HCT116 (cell line): ENCODE measurements at regions not wholly inside any gene's neighbourhood (a gene's known extent, or its start where the extent isn't known, plus 50 kb on each side); places are given as distances from the start of the nearest gene placed in this dataset.

Source experiments
- ATAC-seq: fragments of 200-7000 bp; cut with Tn5 transposase; 2 replicates; pipeline ENCODE4 v1.9.1; 2020; ENCODE audit warnings: mild to moderate bottlenecking, moderate library complexity
- BruUV-seq: library from RNA; stranded (reverse); fragments of 400-500 nt; replicated peaks from 2 replicates; lab custom pipeline; 2021; lab: Mats Ljungman, UMichigan
- CTCF ChIA-PET: fragments of 300-600 bp; sonication (Branson Sonifier 250); formaldehyde crosslinking; loops from one replicate; lab custom pipeline; 2021; ENCODE audit warnings: antibody characterized with exemption; lab: Charles Lee
- POLR2A ChIA-PET: fragments of 300-600, 350-600 bp; sonication (Branson Sonifier 250); formaldehyde crosslinking; loops from one replicate; lab custom pipeline; 2021; ENCODE audit warnings: antibody characterized with exemption; lab: Charles Lee
- RAD21 ChIA-PET, 2 experiments: fragments of 300-600 bp; sonication (Branson Sonifier 250); formaldehyde crosslinking; loops; one replicate each; lab custom pipeline; 2023; ENCODE audit warnings: low total read pairs in 2 of 2; ENCODE audit not compliant: uncharacterized antibody in 2 of 2, unreplicated experiment in 2 of 2, low non-redundant PET in 1 of 2; lab: Charles Lee
- DNase-seq: peaks from one replicate; pipeline ENCODE4 v3.0.0-alpha.2; 2010; ENCODE audit warnings: low read depth, low spot score
- H2AFZ ChIP-seq: fragments of 200-600 bp; shearing (Covaris generic), sonication (generic); 2 replicates; pipeline ENCODE4 v1.6.1; 2017; ENCODE audit warnings: low read depth, mixed run types, mixed read lengths, antibody characterized with exemption, low read length; ENCODE audit not compliant: poor library complexity, severe bottlenecking
- H3K27ac ChIP-seq: 2 replicates; pipeline ENCODE4 v1.5.1; 2012; ENCODE audit warnings: low read depth, low read length
- H3K27me3 ChIP-seq: fragments of 200-600 bp; sonication (generic); 2 replicates; pipeline ENCODE4 v1.6.1; 2016; ENCODE audit warnings: mixed run types, low read length, mixed read lengths; ENCODE audit not compliant: insufficient read depth
- H3K36me3 ChIP-seq, 2 experiments: fragments of 200-500 bp in 1 of 2; fragments of 200-600 bp in 1 of 2; sonication (Bioruptor generic) in 1 of 2; sonication (generic) in 1 of 2; 2 replicates each; pipeline versions ENCODE4 v1.5.1 to v1.6.1; 2014 to 2016; ENCODE audit warnings: low read length in 2 of 2, inconsistent platforms in 1 of 2, mixed read lengths in 1 of 2, mixed run types in 1 of 2; ENCODE audit not compliant: insufficient read depth in 2 of 2, control insufficient read depth in 1 of 2
- H3K4me1 ChIP-seq, 2 experiments: fragments of 200-600 bp in 1 of 2; sonication (generic) in 1 of 2; 2 replicates each; pipeline versions ENCODE4 v1.5.1 to v1.6.1; 2012 to 2017; ENCODE audit warnings: low read length in 2 of 2, inconsistent platforms in 1 of 2, mild to moderate bottlenecking in 1 of 2, mixed read lengths in 1 of 2, mixed run types in 1 of 2, moderate library complexity in 1 of 2; ENCODE audit not compliant: insufficient read depth in 2 of 2, control insufficient read depth in 1 of 2
- H3K4me2 ChIP-seq: fragments of 200-600 bp; sonication (generic); 2 replicates; pipeline ENCODE4 v1.6.1; 2017; ENCODE audit warnings: mixed run types, low read length, mixed read lengths
- H3K4me3 ChIP-seq, 2 experiments: fragments of 200-600 bp in 1 of 2; sonication (generic) in 1 of 2; replicated peaks in 1 of 2; 2 replicates each; pipeline ENCODE4 v1.5.1; 2011 to 2016; ENCODE audit warnings: low read length in 2 of 2, control low read depth in 1 of 2, low read depth in 1 of 2, mild to moderate bottlenecking in 1 of 2, mixed read lengths in 1 of 2, mixed run types in 1 of 2
- H3K79me2 ChIP-seq: fragments of 200-600 bp; sonication (generic); 2 replicates; pipeline ENCODE4 v1.6.1; 2017; ENCODE audit warnings: mild to moderate bottlenecking, mixed run types, low read length, moderate library complexity, mixed read lengths; ENCODE audit not compliant: insufficient read depth
- H3K9ac ChIP-seq: fragments of 200-600 bp; sonication (generic); 2 replicates; pipeline ENCODE4 v1.6.1; 2016; ENCODE audit warnings: low read length, mixed read lengths
- H3K9me2 ChIP-seq: fragments of 200-600 bp; sonication (generic), shearing (Covaris generic); 2 replicates; pipeline ENCODE4 v1.6.1; 2017; ENCODE audit warnings: mixed run types, mild to moderate bottlenecking, moderate library complexity; ENCODE audit not compliant: insufficient read depth
- H3K9me3 ChIP-seq, 2 experiments: fragments of 200-500 bp in 1 of 2; fragments of 200-600 bp in 1 of 2; sonication (Bioruptor generic) in 1 of 2; sonication (generic) in 1 of 2; 2 replicates each; pipeline ENCODE4 v1.6.1; 2014 to 2017; ENCODE audit warnings: low read length in 2 of 2, mixed read lengths in 2 of 2, inconsistent platforms in 1 of 2, low read depth in 1 of 2, mild to moderate bottlenecking in 1 of 2, mixed run types in 1 of 2, moderate library complexity in 1 of 2; ENCODE audit not compliant: control insufficient read depth in 1 of 2, insufficient read depth in 1 of 2
- H4K20me1 ChIP-seq: fragments of 200-600 bp; sonication (generic), shearing (Covaris generic); 2 replicates; pipeline ENCODE4 v1.6.1; 2017; ENCODE audit warnings: mixed run types, mild to moderate bottlenecking, moderate library complexity; ENCODE audit not compliant: insufficient read depth
- CBX3 ChIP-seq: IDR thresholded peaks from 2 replicates; pipeline ENCODE4 v1.6.1; 2012; ENCODE audit warnings: low read depth
- EGR1 ChIP-seq: IDR thresholded peaks from 2 replicates; pipeline ENCODE4 v1.6.1; 2012; ENCODE audit warnings: low read depth
- ELF1 ChIP-seq: IDR thresholded peaks from 2 replicates; pipeline ENCODE4 v1.6.1; 2012; ENCODE audit warnings: low read depth, borderline replicate concordance
- JUND ChIP-seq: IDR thresholded peaks from 2 replicates; pipeline ENCODE4 v1.6.1; 2012
- POLR2AphosphoS5 ChIP-seq: IDR thresholded peaks from 2 replicates; pipeline ENCODE4 v1.6.1; 2011; ENCODE audit warnings: mild to moderate bottlenecking, low read depth, low read length, moderate library complexity
- SP1 ChIP-seq: IDR thresholded peaks from 2 replicates; pipeline ENCODE4 v1.6.1; 2012; ENCODE audit warnings: low read depth
- SRF ChIP-seq: IDR thresholded peaks from 2 replicates; pipeline ENCODE4 v1.6.1; 2012; ENCODE audit warnings: low read depth
- ZFX ChIP-seq: fragments of 450-650 bp; IDR thresholded peaks from 2 replicates; pipeline ENCODE4 v1.6.1; 2017
- ZNF274 ChIP-seq: fragments of 200-500 bp; sonication (Bioruptor generic); IDR thresholded peaks from 2 replicates; pipeline ENCODE4 v1.6.1; 2014; ENCODE audit warnings: mild to moderate bottlenecking, low read depth, low read length, inconsistent platforms
- intact Hi-C: fragments of 100-400 bp; cut with micrococcal nuclease; formaldehyde crosslinking; loops from 2 replicates; pipeline ENCODE4 v1.10.0; 2022
- TF ChIP-seq, protein P1 (sequence below): IDR thresholded peaks from 2 replicates; pipeline ENCODE4 v1.6.1; 2012; ENCODE audit warnings: low read depth
- TF ChIP-seq, protein P2 (sequence below): IDR thresholded peaks from 2 replicates; pipeline ENCODE4 v1.6.1; 2012
- TF ChIP-seq, protein P3 (sequence below): IDR thresholded peaks from 2 replicates; pipeline ENCODE4 v1.6.1; 2012

DNA sequence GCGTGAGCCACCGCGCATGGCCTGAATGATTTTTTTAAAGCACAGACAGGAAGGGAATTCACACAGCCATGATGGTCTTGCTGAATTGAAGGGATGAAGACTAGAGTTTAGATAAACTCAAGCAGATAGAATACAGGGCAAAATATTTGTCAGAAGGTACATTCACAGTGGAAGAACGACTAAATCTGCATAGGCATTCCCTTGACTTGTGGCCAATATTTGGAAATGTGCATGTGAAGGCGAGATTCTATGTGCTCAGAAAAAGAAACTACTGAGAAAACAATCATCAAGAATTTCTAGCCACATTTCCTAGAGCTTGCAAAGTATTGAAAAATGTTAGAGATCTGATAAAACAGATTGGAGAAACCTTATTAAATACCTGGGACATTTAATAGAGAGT is 1166.2 kb downstream of the DNAJB9 start (continued):
- TF ChIP-seq, protein P1, sequence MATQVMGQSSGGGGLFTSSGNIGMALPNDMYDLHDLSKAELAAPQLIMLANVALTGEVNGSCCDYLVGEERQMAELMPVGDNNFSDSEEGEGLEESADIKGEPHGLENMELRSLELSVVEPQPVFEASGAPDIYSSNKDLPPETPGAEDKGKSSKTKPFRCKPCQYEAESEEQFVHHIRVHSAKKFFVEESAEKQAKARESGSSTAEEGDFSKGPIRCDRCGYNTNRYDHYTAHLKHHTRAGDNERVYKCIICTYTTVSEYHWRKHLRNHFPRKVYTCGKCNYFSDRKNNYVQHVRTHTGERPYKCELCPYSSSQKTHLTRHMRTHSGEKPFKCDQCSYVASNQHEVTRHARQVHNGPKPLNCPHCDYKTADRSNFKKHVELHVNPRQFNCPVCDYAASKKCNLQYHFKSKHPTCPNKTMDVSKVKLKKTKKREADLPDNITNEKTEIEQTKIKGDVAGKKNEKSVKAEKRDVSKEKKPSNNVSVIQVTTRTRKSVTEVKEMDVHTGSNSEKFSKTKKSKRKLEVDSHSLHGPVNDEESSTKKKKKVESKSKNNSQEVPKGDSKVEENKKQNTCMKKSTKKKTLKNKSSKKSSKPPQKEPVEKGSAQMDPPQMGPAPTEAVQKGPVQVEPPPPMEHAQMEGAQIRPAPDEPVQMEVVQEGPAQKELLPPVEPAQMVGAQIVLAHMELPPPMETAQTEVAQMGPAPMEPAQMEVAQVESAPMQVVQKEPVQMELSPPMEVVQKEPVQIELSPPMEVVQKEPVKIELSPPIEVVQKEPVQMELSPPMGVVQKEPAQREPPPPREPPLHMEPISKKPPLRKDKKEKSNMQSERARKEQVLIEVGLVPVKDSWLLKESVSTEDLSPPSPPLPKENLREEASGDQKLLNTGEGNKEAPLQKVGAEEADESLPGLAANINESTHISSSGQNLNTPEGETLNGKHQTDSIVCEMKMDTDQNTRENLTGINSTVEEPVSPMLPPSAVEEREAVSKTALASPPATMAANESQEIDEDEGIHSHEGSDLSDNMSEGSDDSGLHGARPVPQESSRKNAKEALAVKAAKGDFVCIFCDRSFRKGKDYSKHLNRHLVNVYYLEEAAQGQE, result no peak
- TF ChIP-seq, protein P2, sequence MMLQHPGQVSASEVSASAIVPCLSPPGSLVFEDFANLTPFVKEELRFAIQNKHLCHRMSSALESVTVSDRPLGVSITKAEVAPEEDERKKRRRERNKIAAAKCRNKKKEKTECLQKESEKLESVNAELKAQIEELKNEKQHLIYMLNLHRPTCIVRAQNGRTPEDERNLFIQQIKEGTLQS, result no peak
- no peak for TF ChIP-seq ZNF274
- TF ChIP-seq POLR2AphosphoS5, result no peak
- TF ChIP-seq JUND, result no peak

DNA sequence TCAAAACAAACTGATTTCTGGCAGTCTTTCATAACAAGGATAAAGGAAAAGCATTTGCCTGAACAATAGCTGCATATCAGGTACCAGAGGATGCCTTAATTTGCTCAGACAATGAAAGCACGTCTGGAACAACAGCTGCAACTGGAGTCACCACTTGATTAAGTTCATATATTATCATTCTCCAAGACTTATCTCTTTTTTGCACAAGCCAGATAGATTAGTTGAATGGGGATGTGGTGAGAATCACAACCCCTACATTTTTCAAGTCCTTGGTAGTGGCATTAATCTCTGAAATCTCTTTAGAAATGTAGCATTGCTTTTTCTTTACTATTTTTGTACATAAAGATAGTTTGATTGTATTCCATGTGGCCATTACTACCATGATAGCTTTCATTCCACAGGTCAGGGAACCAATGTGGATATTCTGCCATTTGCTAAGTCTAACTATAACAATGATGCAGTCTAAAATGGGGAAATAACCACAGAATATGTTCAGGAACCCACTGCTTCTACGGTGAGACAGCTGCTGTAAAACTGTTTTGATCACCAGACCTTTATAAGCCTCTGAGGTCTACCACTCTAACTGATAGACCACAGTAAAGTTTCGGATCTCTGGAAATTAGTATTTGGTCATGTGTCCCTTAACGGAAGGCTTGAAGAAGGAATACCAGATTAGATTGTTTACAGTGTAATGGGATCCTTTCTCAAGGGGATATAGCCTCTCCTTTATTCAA is 1176.2 kb downstream of the DNAJB9 start:
- POLR2A ChIA-PET, result no interaction called here
- no peaks in the 10 kb centered on the region for H3K79me2 ChIP-seq
- no peaks in the 10 kb centered on the region for H3K9me2 ChIP-seq
- H3K27ac ChIP-seq, result no peak overlapping the region
- H2AFZ ChIP-seq, result no peak overlapping the region
- no peak for DNase-seq
- H3K9me3 ChIP-seq, result no peaks in the 10 kb centered on the region
- BruUV-seq, result no TSS peak
- H3K36me3 ChIP-seq, result no peaks in the 10 kb centered on the region
- no peaks in the 10 kb centered on the region for H4K20me1 ChIP-seq
- no peaks in the 10 kb centered on the region for H3K27me3 ChIP-seq
- no peak for ATAC-seq
- intact Hi-C loops, result no loop called here
- TF ChIP-seq ZFX (no peak), SRF (no peak), SP1 (no peak), CBX3 (no peak), EGR1 (no peak), JUND (no peak), ELF1 (no peak)
- TF ChIP-seq, protein P1, result no peak
- TF ChIP-seq, protein P3, sequence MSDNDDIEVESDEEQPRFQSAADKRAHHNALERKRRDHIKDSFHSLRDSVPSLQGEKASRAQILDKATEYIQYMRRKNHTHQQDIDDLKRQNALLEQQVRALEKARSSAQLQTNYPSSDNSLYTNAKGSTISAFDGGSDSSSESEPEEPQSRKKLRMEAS, result no peak
- no peak overlapping the region for H3K4me2 ChIP-seq
- CTCF ChIA-PET, result no interaction called here
- H3K4me1 ChIP-seq, result peaks cover 0 to 1% of the 10 kb centered on the region in 2 experiments; a peak in 2 of 4 replicates
- H3K9ac ChIP-seq, result no peak overlapping the region
- no peak overlapping the region for H3K4me3 ChIP-seq
- RAD21 ChIA-PET, result no interaction called here
